ENCODE measurements at regions not wholly inside any gene's neighbourhood (a gene's known extent, or its start where the extent isn't known, plus 50 kb on each side); places are given as distances from the start of the nearest gene placed in this dataset.
A peak's percentile ranks its signal among the peaks of the same experiment; 100 is the strongest.

GRCh38 chr2:220072669-220073220 is 445.3 kb downstream of the SLC4A3 start:
- H3K4me3 ChIP-seq (ENCODE audit: low read depth, low read length), result no peak overlapping the region
- TF ChIP-seq, protein P1, sequence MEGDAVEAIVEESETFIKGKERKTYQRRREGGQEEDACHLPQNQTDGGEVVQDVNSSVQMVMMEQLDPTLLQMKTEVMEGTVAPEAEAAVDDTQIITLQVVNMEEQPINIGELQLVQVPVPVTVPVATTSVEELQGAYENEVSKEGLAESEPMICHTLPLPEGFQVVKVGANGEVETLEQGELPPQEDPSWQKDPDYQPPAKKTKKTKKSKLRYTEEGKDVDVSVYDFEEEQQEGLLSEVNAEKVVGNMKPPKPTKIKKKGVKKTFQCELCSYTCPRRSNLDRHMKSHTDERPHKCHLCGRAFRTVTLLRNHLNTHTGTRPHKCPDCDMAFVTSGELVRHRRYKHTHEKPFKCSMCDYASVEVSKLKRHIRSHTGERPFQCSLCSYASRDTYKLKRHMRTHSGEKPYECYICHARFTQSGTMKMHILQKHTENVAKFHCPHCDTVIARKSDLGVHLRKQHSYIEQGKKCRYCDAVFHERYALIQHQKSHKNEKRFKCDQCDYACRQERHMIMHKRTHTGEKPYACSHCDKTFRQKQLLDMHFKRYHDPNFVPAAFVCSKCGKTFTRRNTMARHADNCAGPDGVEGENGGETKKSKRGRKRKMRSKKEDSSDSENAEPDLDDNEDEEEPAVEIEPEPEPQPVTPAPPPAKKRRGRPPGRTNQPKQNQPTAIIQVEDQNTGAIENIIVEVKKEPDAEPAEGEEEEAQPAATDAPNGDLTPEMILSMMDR (conservative IDR thresholded peaks at IDR 0.05; ENCODE audit: low read depth, low read length), result no peak
- DNase-seq (ENCODE audit: low read depth), result no peak

GRCh38 chr2:220075835-220076234 is 448.4 kb downstream of the SLC4A3 start:
- TF ChIP-seq, protein P1 (conservative IDR thresholded peaks at IDR 0.05; ENCODE audit: low read depth, low read length), result no peak

DNA sequence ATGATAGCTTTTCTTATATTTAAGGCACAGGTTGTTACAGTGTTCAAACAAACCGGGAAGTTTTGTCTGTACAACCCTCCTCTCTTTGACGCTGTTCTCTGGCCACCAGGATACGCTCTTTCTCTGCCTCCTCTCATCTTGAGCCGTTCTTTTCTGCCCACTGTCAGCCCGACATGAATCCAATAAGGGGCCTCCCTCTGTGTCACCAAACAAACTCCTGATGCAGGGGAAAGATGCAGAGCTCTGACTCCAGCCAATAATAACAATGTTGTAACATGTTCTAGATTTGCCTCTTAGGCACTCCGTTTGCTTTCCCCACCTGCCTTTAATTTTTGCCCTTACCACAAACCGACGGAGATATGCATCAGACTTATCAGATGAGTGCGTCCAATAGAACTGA is 449.3 kb downstream of the SLC4A3 start:
- DNase-seq (ENCODE audit: low read depth), result peak; percentile 86
- TF ChIP-seq, protein P1 (conservative IDR thresholded peaks at IDR 0.05; ENCODE audit: low read depth, low read length), result peak; percentile 86
- peak overlapping the region; percentile 33 for H3K4me3 ChIP-seq (ENCODE audit: low read depth, low read length)

More at GRCh38 chr2:220075835-220076234, 448.4 kb downstream of the SLC4A3 start:
- DNase-seq (ENCODE audit: low read depth), result no peak
- no peak overlapping the region for H3K4me3 ChIP-seq (ENCODE audit: low read depth, low read length)

DNA sequence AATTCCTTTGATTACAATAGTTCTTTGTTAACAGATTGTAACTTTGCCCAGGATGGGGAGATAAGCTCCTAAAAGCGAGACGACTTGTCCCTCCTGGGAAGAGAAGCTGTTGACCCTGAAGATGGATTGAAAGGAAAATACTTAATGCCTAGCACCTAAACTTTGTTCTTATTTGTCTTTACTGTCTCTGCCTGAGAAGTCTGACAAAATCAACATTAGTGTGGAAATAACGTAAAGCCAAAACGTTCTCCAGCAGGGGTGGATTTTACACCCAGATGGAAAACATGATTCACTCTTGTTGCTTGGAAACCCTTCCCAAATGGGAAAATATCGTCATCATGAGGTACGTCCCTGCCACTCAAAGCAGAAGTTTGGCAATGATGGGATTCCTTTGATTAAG is 450.1 kb downstream of the SLC4A3 start:
- TF ChIP-seq, protein P1 (conservative IDR thresholded peaks at IDR 0.05; ENCODE audit: low read depth, low read length), result peak; percentile 1
- no peak overlapping the region for H3K4me3 ChIP-seq (ENCODE audit: low read depth, low read length)
- DNase-seq (ENCODE audit: low read depth), result peak; percentile 75

DNA sequence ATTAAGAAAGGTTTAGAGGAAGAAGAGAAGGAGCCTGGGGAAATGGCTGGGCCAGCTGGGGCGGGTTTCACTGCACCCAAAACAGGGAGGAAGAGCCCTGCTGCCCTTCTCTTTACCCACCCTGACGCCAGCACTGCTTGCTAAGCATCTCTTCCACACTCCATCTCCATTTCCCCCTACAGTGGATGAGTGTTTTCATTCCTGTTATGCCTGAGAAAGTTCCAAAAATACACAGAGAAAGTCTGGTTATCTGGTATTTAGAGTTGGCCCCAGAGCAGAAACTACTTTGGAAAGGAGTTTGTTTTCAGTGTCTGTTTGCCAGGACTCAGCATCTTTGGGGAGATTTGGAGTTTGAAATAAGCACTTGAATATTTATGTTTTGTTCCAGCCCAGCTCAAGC is 451.0 kb downstream of the SLC4A3 start:
- TF ChIP-seq, protein P1 (conservative IDR thresholded peaks at IDR 0.05; ENCODE audit: low read depth, low read length), result no peak
- H3K4me3 ChIP-seq (ENCODE audit: low read depth, low read length), result no peak overlapping the region
- peak; percentile 7 for DNase-seq (ENCODE audit: low read depth)

- H3K4me3 ChIP-seq (ENCODE audit: low read depth, low read length), result no peak overlapping the region
- TF ChIP-seq, protein P1 (conservative IDR thresholded peaks at IDR 0.05; ENCODE audit: low read depth, low read length), result no peak
- DNase-seq (ENCODE audit: low read depth), result no peak
Observed at GRCh38 chr2:220079595-220079994, 452.2 kb downstream of the SLC4A3 start.

GRCh38 chr2:220081171-220081570 is 453.7 kb downstream of the SLC4A3 start:
- no peak for DNase-seq (ENCODE audit: low read depth)
- TF ChIP-seq, protein P1 (conservative IDR thresholded peaks at IDR 0.05; ENCODE audit: low read depth, low read length), result no peak
- no peak overlapping the region for H3K4me3 ChIP-seq (ENCODE audit: low read depth, low read length)

Data from choroid plexus epithelial cell (primary cell).